ENCODE measurements at regions not wholly inside any gene's neighbourhood (a gene's known extent, or its start where the extent isn't known, plus 50 kb on each side); places are given as distances from the start of the nearest gene placed in this dataset.

DNA sequence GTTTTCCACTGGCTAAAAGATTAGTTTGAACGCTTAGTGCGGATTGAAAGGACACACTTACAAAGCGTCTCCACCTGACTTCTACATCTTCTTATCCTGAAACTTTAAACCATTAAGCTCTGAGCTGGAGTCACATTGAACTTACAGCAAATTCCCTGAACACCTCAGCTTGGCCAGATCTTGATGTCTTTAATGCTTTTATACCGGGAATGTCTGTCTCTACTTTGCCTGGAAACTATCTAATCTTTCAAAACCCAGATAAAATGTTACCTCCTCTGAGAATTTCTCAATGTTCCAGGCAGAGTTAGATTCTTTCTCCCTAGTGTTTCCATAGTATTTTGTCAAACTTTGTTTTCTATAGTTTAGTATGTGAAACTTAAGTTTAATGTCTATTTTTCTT, 179.9 kb downstream of the DTHD1 start:
- DNase-seq: no peak
- H3K36me3 Mint-ChIP-seq: no peaks in the 10 kb centered on the region
- peaks cover 3 to 4% (median 3%) of the 10 kb centered on the region in 3 donors for H3K27me3 Mint-ChIP-seq (ENCODE audit: low read depth in 3 of 3)
- no peaks in the 10 kb centered on the region for H3K4me1 Mint-ChIP-seq
- no peak overlapping the region for H3K4me3 Mint-ChIP-seq
- H3K9me3 Mint-ChIP-seq: peaks cover 0 to 6% (median under 1%) of the 10 kb centered on the region in 6 donors
- H3K27ac Mint-ChIP-seq: no peak overlapping the region

DNA sequence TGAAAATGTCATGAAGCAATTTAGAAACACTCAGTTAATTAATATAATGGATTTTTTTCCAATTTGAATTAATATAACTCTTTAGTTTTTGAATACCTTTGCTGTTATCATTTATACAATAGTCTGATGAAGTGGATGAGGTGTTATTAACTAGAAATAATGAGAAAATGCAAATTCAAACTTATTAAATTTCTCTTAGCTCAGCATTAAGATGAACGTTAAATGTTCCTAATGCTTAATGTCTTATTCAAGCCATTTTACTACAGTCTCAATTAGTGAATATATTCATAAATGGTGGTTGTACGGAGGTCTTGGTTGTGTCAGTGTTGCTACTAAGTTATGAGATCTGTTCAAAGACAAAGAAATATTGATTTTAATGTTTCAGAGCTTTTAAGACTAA, 186.3 kb downstream of the DTHD1 start:
- no peaks in the 10 kb centered on the region for H3K36me3 Mint-ChIP-seq
- no peak overlapping the region for H3K4me3 Mint-ChIP-seq
- no peak for DNase-seq
- H3K27ac Mint-ChIP-seq: no peak overlapping the region
- H3K9me3 Mint-ChIP-seq: peaks cover 0 to 5% (median 0%) of the 10 kb centered on the region in 6 donors
- no peaks in the 10 kb centered on the region for H3K4me1 Mint-ChIP-seq
- H3K27me3 Mint-ChIP-seq (ENCODE audit: low read depth in 3 of 3): peaks cover 5 to 9% (median 7%) of the 10 kb centered on the region in 3 donors

DNA sequence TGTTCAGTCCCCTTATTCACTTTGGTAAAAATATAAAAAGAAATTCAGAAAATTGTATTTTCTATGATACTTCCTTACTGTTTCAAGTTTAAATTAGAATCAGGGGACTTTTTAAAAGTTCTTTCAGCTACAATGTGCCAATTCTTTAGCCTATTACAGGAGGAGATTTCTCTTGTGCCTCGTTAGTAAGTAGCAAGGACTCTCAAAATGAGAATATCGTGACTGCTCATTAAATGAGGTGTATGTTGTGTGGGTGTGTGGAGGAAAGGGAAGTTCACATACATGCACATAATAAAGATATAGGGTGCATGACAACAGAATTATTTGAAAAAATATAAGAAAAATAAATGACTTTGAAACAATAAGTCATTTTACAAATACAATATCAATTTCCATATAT, 190.5 kb downstream of the DTHD1 start:
- Mint-ChIP-seq H3K36me3 (no peaks in the 10 kb centered on the region), H3K27ac (no peak overlapping the region), H3K4me3 (no peak overlapping the region), H3K4me1 (no peaks in the 10 kb centered on the region), H3K27me3 (ENCODE audit: low read depth in 3 of 3) (peaks cover 1 to 6% (median 4%) of the 10 kb centered on the region in 3 donors), H3K9me3 (peaks cover 0 to 2% (median 0%) of the 10 kb centered on the region in 6 donors)
- no peak for DNase-seq

DNA sequence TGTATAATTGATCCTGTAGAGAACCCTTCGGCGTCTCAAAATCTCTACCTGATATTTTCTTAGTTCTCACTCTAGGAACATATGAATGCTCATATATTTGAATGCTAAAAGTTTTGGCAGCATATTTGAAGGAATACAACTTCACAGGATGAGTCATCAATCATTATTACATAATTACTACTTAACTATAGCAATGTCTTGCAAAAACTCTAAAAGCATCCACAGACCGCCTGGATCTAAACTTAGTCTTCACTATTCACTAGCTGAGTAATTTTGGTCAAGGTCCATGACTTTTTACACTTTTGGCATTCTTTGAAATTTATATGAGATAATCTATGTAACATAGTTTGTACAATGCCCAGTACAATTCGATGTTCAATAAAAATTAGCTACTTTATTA, 194.7 kb downstream of the DTHD1 start:
- Mint-ChIP-seq H3K27ac (no peak overlapping the region), H3K4me1 (no peaks in the 10 kb centered on the region), H3K27me3 (ENCODE audit: low read depth in 3 of 3) (peaks cover 0 to 5% (median under 1%) of the 10 kb centered on the region in 3 donors)

DNA sequence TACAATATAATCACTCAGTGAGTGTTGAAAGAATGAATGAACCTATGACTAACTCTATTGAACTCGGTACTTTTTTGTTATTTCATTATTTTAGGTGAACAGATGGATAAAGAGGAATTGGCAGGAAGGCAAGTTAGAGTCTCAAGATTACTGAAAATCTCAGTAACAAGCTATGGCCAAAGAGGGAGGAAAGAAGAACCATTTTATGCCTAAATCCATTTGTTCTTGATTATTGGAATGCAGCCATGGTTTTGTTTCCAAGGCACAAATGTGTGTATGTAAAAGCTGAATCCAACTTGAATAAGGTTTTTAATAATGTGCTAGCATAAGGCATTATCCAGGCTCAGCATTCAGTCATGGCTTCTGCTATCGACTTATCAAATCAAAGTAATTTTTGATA, 196.4 kb downstream of the DTHD1 start:
- Mint-ChIP-seq H3K4me3 (no peak overlapping the region), H3K4me1 (no peaks in the 10 kb centered on the region), H3K36me3 (no peaks in the 10 kb centered on the region), H3K9me3 (peaks cover 0 to 6% (median 0%) of the 10 kb centered on the region in 6 donors), H3K27me3 (ENCODE audit: low read depth in 3 of 3) (peaks cover 0 to 7% (median 0%) of the 10 kb centered on the region in 3 donors), H3K27ac (no peak overlapping the region)
- DNase-seq: no peak

More for the DNA sequence above, 194.7 kb downstream of the DTHD1 start:
- Mint-ChIP-seq H3K9me3 (peaks cover 0 to 4% (median 0%) of the 10 kb centered on the region in 6 donors), H3K4me3 (no peak overlapping the region), H3K36me3 (no peaks in the 10 kb centered on the region)
- DNase-seq: no peak

DNA sequence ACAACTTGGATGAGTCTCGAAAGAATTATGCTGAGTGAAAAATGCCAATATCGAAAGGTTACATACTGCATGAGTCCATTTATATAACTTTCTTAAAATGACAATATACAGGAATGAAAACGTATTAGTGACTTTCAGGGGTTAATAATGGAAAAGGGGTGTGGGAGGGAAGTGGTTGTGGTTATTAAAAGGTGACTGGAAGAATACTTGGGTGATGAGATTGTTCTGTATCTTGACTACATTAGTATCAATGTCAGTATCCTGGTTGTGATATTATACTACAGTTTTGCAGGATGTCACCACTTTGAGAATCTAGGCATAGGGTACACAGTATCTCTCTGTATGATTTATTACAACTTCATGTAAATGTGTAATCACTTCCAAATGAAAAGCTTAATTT, 204.5 kb downstream of the DTHD1 start:
- Mint-ChIP-seq H3K27ac (no peak overlapping the region), H3K36me3 (no peaks in the 10 kb centered on the region), H3K4me1 (no peaks in the 10 kb centered on the region), H3K4me3 (no peak overlapping the region), H3K9me3 (peaks cover 0 to 2% (median 0%) of the 10 kb centered on the region in 6 donors), H3K27me3 (ENCODE audit: low read depth in 3 of 3) (peaks cover 0 to 3% (median 3%) of the 10 kb centered on the region in 3 donors)
- no peak for DNase-seq

DNA sequence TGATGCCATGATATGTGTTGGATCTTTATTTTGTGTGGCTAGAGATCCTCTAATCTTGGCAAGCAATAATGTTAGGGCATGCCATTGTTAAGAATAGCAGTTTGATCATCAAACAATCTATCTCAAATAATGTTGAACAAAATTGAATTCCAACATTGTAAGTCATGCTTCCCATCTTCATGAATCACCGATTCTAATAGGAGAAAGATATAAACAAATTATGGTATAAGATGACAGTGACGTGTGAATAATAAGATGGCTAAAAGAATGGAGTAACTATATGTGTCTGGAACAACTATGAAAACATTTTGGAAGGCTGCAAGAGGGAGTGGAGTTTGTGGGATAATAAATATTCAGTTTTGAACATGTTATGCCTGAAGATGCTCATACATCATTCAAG, 208.4 kb downstream of the DTHD1 start:
- Mint-ChIP-seq H3K27me3 (ENCODE audit: low read depth in 3 of 3) (peaks cover 0 to 3% (median 0%) of the 10 kb centered on the region in 3 donors), H3K27ac (no peak overlapping the region)

DNA sequence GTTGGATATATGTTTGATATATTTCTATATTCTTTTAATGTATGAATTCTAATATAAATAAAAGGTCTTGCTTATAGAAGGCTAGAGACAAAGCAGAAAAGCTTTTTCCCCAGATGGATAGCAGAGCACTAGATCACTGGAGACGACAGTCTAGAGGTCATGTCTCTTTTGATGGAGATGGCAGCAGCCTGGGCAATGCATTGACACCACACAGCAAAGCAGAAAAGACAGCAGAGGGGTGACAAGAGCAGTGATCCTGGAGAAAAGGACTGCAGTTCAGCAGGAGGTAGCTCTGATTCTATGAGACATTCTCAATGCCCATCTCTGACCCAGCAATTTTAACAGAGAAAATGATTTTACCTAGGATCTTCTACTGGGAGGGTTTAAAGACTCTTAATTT, 210.6 kb downstream of the DTHD1 start:
- H3K9me3 Mint-ChIP-seq: peaks cover 0 to 5% (median 0%) of the 10 kb centered on the region in 6 donors
- H3K27ac Mint-ChIP-seq: no peak overlapping the region
- H3K4me1 Mint-ChIP-seq: no peaks in the 10 kb centered on the region
- no peaks in the 10 kb centered on the region for H3K36me3 Mint-ChIP-seq
- no peak for DNase-seq
- H3K27me3 Mint-ChIP-seq (ENCODE audit: low read depth in 3 of 3): peaks cover 0 to 3% (median 0%) of the 10 kb centered on the region in 3 donors
- no peak overlapping the region for H3K4me3 Mint-ChIP-seq

More for the DNA sequence above, 208.4 kb downstream of the DTHD1 start:
- Mint-ChIP-seq H3K36me3 (no peaks in the 10 kb centered on the region), H3K4me1 (no peaks in the 10 kb centered on the region), H3K4me3 (no peak overlapping the region), H3K9me3 (peaks cover 0 to 5% (median 0%) of the 10 kb centered on the region in 6 donors)
- DNase-seq: no peak

DNA sequence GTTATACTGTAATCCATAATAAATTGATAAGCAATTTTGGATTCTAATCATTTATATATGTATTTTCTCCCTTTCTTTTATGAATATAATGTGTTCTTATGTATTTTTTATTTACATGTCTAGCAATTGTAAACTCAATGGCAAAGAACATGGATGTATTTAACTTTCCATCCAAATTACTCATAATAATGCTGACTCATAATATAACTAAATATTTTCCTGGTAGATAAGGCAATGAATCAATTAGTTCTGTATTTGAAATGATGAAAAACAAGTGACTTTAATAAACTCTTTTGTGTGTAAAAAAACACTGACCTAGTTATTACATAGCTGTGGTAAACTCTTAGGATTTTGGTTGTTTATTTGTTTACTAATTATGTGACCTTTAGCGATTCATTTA, 211.2 kb downstream of the DTHD1 start:
- H3K9me3 Mint-ChIP-seq: peaks cover 0 to 5% (median 0%) of the 10 kb centered on the region in 6 donors
- H3K4me3 Mint-ChIP-seq: no peak overlapping the region
- H3K27ac Mint-ChIP-seq: no peak overlapping the region
- peaks cover 0 to 3% (median 0%) of the 10 kb centered on the region in 3 donors for H3K27me3 Mint-ChIP-seq (ENCODE audit: low read depth in 3 of 3)
- H3K4me1 Mint-ChIP-seq: no peaks in the 10 kb centered on the region
- no peak for DNase-seq
- H3K36me3 Mint-ChIP-seq: no peaks in the 10 kb centered on the region

DNA sequence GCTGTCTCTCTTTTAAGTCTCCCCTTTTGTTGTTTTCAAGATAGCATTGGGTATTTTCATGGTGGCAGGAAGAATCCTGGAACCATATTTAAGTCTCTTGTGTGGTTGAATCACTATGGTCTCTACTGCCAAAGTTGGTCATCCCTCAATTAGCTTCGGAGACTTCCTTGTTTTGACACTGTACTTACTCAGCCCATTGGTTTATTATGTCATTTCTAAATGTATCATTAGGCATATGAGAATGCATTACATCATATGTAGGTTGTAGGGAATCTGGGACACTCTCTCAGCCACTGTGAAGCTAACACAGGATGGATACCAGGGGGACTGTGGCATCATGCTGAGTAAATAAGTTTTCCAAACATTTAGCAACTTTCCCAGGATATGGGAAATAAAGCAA, 211.8 kb downstream of the DTHD1 start:
- H3K27ac Mint-ChIP-seq: no peak overlapping the region

DNA sequence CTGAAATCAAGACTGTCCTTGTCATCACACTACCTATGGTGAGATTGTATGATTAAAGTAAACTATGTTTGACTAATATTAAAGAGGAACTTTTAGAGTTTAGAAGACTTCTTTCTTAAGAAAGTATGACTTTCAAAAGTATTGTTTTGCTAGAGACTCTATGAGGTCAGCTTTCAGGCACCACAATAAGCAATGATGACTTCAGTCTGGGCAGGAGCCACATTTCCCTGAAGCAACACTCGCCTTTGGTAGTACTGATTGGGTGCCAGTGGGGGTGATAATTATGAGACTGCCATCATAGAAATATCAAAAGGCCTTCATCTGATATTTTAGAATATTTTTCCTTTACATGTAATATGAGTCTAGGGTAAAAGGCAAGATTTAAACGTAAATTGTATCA, 212.6 kb downstream of the DTHD1 start:
- no peak for DNase-seq

More for the DNA sequence above, 211.8 kb downstream of the DTHD1 start:
- Mint-ChIP-seq H3K36me3 (no peaks in the 10 kb centered on the region), H3K9me3 (peaks cover 0 to 5% (median 0%) of the 10 kb centered on the region in 6 donors), H3K27me3 (ENCODE audit: low read depth in 3 of 3) (peaks cover 0 to 3% (median 0%) of the 10 kb centered on the region in 3 donors), H3K4me1 (no peaks in the 10 kb centered on the region), H3K4me3 (no peak overlapping the region)
- no peak for DNase-seq

DNA sequence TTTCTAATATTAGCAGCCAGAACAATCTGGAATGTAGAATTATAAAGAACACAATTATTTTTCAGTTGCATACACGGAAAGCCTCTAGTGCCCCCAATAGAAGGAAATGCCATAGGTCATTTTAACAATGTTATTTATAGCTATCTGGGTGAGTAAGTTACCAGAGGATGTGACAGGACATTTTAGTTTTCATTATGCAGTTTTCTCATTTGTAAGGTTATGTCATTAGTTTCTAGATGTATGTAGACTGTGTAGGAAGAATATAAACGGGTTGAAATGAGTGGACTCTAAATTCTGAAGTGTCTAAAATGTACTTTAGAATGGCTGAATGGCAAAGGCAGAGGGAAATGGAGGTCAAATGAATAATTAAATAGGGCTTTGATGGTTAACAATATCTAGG, 213.3 kb downstream of the DTHD1 start:
- Mint-ChIP-seq H3K9me3 (peaks cover 0 to 5% (median 0%) of the 10 kb centered on the region in 6 donors), H3K36me3 (no peaks in the 10 kb centered on the region), H3K4me1 (no peaks in the 10 kb centered on the region), H3K27me3 (ENCODE audit: low read depth in 3 of 3) (no peaks in the 10 kb centered on the region), H3K27ac (no peak overlapping the region), H3K4me3 (no peak overlapping the region)
- no peak for DNase-seq

More for the DNA sequence above, 212.6 kb downstream of the DTHD1 start:
- Mint-ChIP-seq H3K27me3 (ENCODE audit: low read depth in 3 of 3) (no peaks in the 10 kb centered on the region), H3K27ac (no peak overlapping the region), H3K9me3 (peaks cover 0 to 5% (median 0%) of the 10 kb centered on the region in 6 donors), H3K36me3 (no peaks in the 10 kb centered on the region), H3K4me3 (no peak overlapping the region), H3K4me1 (no peaks in the 10 kb centered on the region)

DNA sequence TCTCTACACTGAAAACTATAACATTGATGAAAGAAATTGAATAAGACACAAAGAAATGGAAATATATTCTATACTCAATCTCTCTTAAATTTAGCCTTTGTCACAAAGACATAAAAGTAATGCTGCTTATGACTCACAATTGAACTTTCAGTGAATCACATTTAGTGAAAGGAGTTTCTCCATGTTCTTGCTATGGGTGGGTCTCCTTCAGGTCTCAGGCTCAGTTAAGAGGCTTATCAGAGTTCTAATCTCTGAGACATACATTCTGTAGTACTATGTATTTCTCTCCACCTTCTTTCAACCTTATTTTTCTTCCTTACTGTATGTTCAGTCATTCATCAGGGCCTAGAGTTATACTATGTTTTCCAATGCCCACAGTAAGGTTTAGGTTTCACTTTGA, 220.9 kb downstream of the DTHD1 start:
- peaks cover 0 to 5% (median under 1%) of the 10 kb centered on the region in 6 donors for H3K9me3 Mint-ChIP-seq
- no peak for DNase-seq
- H3K4me1 Mint-ChIP-seq: no peaks in the 10 kb centered on the region
- H3K27ac Mint-ChIP-seq: no peak overlapping the region
- H3K4me3 Mint-ChIP-seq: no peak overlapping the region
- H3K27me3 Mint-ChIP-seq (ENCODE audit: low read depth in 3 of 3): peaks cover 0 to 2% (median 0%) of the 10 kb centered on the region in 3 donors
- H3K36me3 Mint-ChIP-seq: no peaks in the 10 kb centered on the region

DNA sequence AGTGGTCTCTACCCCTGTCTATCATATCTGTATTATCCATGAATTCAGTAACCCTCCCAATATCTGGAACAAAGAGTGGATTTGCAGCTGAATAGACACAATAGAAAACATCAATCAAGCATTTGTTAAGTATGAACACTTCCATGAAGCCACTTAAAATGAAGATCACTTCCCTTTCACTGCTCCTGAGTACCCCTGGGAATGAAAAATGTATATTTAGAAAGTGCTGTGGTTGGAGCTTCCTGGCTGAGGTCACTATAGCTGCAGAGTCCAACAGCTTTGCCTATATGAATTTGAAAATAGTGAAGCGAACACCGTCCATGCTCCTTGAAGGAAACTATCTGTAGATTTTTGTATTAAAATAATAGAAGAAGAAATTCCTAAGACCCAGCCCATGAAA, 227.0 kb downstream of the DTHD1 start:
- Mint-ChIP-seq H3K4me1 (no peaks in the 10 kb centered on the region), H3K27ac (no peak overlapping the region), H3K4me3 (no peak overlapping the region), H3K27me3 (ENCODE audit: low read depth in 3 of 3) (peaks cover 0 to 4% (median 0%) of the 10 kb centered on the region in 3 donors), H3K9me3 (peaks cover 0 to 5% (median under 1%) of the 10 kb centered on the region in 6 donors), H3K36me3 (no peaks in the 10 kb centered on the region)
- no peak for DNase-seq

DNA sequence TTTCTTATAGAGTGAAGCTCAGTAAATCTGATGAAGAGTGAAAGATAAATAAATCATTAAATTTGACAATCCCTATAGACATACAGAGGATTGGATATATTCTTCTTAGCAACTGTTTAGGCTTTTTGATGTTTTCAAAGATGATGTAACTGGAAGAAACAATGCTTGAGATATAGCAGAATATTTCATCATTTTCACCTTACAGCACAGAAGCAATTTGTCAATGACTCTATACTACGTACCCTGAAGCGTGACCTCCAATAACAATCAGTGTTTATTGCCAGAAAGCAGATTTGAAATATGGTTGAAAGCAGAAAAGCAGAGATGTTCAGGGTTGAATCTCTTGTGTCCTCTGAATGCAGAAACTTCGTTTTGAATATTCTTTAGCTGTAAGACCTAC, 228.4 kb downstream of the DTHD1 start:
- no peak for DNase-seq
- peaks cover 0 to 4% (median 0%) of the 10 kb centered on the region in 3 donors for H3K27me3 Mint-ChIP-seq (ENCODE audit: low read depth in 3 of 3)
- H3K4me1 Mint-ChIP-seq: no peaks in the 10 kb centered on the region

More for the DNA sequence above, 228.4 kb downstream of the DTHD1 start:
- H3K4me3 Mint-ChIP-seq: no peak overlapping the region
- no peak overlapping the region for H3K27ac Mint-ChIP-seq
- peaks cover 0 to 5% (median under 1%) of the 10 kb centered on the region in 6 donors for H3K9me3 Mint-ChIP-seq
- no peaks in the 10 kb centered on the region for H3K36me3 Mint-ChIP-seq

All from immature natural killer cell (primary cell).